Testis (tissue), 2 donors: ENCODE measurements at regions not wholly inside any gene's neighbourhood (a gene's known extent, or its start where the extent isn't known, plus 50 kb on each side); places are given as distances from the start of the nearest gene placed in this dataset.

ENCODE experiments used
- CTCF ChIP-seq, 3 experiments: fragments of 450-650 bp in 2 of 3; fragments of 200-600 bp in 1 of 3; sonication (generic) in 1 of 3; IDR thresholded peaks; one replicate each; pipeline ENCODE4 v1.5.1; 2016 to 2019; ENCODE audit warnings: antibody characterized with exemption in 3 of 3, mild to moderate bottlenecking in 2 of 3, moderate library complexity in 1 of 3
- POLR2A ChIP-seq: fragments of 450-650 bp; IDR thresholded peaks from one replicate; pipeline ENCODE4 v1.6.1; 2017; ENCODE audit warnings: antibody characterized with exemption, mild to moderate bottlenecking, moderate library complexity

DNA sequence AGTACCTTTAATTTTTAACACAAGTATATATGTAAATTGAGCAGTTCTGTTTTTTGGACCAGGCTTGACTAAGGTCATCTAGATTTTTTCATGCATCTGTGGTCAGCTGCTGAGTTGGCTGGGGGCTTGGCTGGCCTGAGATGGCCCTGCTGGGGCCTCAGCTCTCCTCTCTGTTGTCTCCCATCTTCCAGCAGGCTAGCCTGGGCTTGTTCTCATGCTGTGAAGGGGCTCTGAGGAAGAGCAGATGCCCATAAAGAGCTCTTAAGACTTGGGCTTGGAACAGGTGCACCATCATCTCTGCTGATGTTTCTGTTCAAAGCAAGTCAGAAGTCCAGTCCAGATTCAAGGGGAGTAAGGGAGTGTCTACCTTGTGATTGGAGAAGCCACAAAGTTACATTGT is 51.2 kb upstream of the TNR start:
- TF ChIP-seq POLR2A (no peak), CTCF (IDR thresholded peaks at IDR 0.05) (no peak)
